ENCODE measurements at regions not wholly inside any gene's neighbourhood (a gene's known extent, or its start where the extent isn't known, plus 50 kb on each side); places are given as distances from the start of the nearest gene placed in this dataset.

DNA sequence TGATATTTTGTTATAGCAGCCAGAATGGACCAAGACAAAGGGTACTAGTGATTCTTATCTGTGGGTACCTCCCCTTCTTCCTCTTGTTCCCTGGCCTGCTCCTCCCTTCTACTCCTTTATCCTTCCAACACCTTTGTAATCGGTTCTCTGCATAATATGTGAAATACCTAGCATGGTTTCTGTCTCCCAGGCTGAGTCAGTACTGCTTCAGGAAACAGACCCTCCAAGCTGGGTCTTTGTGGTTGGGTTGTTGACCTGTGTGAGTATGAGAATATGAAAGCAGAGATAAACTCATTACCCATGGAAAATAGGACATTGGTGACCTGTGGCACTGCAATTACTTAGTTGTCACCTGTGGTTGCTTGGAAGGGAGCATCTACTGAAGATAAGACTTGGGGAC, 69.3 kb upstream of the KLF13 start:
- TF ChIP-seq CTCF (IDR thresholded peaks at IDR 0.05) (no peak), POLR2AphosphoS5 (IDR thresholded peaks at IDR 0.05) (no peak), POLR2A (IDR thresholded peaks at IDR 0.05) (no peak), EP300 (IDR thresholded peaks at IDR 0.05) (no peak)

All from upper lobe of left lung (tissue), 4 donors.